HCT116 (cell line): ENCODE measurements at regions not wholly inside any gene's neighbourhood (a gene's known extent, or its start where the extent isn't known, plus 50 kb on each side); places are given as distances from the start of the nearest gene placed in this dataset.

Source experiments
- ATAC-seq: fragments of 200-7000 bp; cut with Tn5 transposase; 2 replicates; pipeline ENCODE4 v1.9.1; 2020; ENCODE audit warnings: mild to moderate bottlenecking, moderate library complexity
- BruUV-seq: library from RNA; stranded (reverse); fragments of 400-500 nt; replicated peaks from 2 replicates; lab custom pipeline; 2021; lab: Mats Ljungman, UMichigan
- CTCF ChIA-PET: fragments of 300-600 bp; sonication (Branson Sonifier 250); formaldehyde crosslinking; loops from one replicate; lab custom pipeline; 2021; ENCODE audit warnings: antibody characterized with exemption; lab: Charles Lee
- POLR2A ChIA-PET: fragments of 300-600, 350-600 bp; sonication (Branson Sonifier 250); formaldehyde crosslinking; loops from one replicate; lab custom pipeline; 2021; ENCODE audit warnings: antibody characterized with exemption; lab: Charles Lee
- RAD21 ChIA-PET, 2 experiments: fragments of 300-600 bp; sonication (Branson Sonifier 250); formaldehyde crosslinking; loops; one replicate each; lab custom pipeline; 2023; ENCODE audit warnings: low total read pairs in 2 of 2; ENCODE audit not compliant: uncharacterized antibody in 2 of 2, unreplicated experiment in 2 of 2, low non-redundant PET in 1 of 2; lab: Charles Lee
- DNase-seq: peaks from one replicate; pipeline ENCODE4 v3.0.0-alpha.2; 2010; ENCODE audit warnings: low read depth, low spot score
- H2AFZ ChIP-seq: fragments of 200-600 bp; shearing (Covaris generic), sonication (generic); 2 replicates; pipeline ENCODE4 v1.6.1; 2017; ENCODE audit warnings: low read depth, mixed run types, mixed read lengths, antibody characterized with exemption, low read length; ENCODE audit not compliant: poor library complexity, severe bottlenecking
- H3K27ac ChIP-seq: 2 replicates; pipeline ENCODE4 v1.5.1; 2012; ENCODE audit warnings: low read depth, low read length
- H3K27me3 ChIP-seq: fragments of 200-600 bp; sonication (generic); 2 replicates; pipeline ENCODE4 v1.6.1; 2016; ENCODE audit warnings: mixed run types, low read length, mixed read lengths; ENCODE audit not compliant: insufficient read depth
- H3K36me3 ChIP-seq, 2 experiments: fragments of 200-500 bp in 1 of 2; fragments of 200-600 bp in 1 of 2; sonication (Bioruptor generic) in 1 of 2; sonication (generic) in 1 of 2; 2 replicates each; pipeline versions ENCODE4 v1.5.1 to v1.6.1; 2014 to 2016; ENCODE audit warnings: low read length in 2 of 2, inconsistent platforms in 1 of 2, mixed read lengths in 1 of 2, mixed run types in 1 of 2; ENCODE audit not compliant: insufficient read depth in 2 of 2, control insufficient read depth in 1 of 2
- H3K4me1 ChIP-seq, 2 experiments: fragments of 200-600 bp in 1 of 2; sonication (generic) in 1 of 2; 2 replicates each; pipeline versions ENCODE4 v1.5.1 to v1.6.1; 2012 to 2017; ENCODE audit warnings: low read length in 2 of 2, inconsistent platforms in 1 of 2, mild to moderate bottlenecking in 1 of 2, mixed read lengths in 1 of 2, mixed run types in 1 of 2, moderate library complexity in 1 of 2; ENCODE audit not compliant: insufficient read depth in 2 of 2, control insufficient read depth in 1 of 2
- H3K4me2 ChIP-seq: fragments of 200-600 bp; sonication (generic); 2 replicates; pipeline ENCODE4 v1.6.1; 2017; ENCODE audit warnings: mixed run types, low read length, mixed read lengths
- H3K4me3 ChIP-seq, 2 experiments: fragments of 200-600 bp in 1 of 2; sonication (generic) in 1 of 2; replicated peaks in 1 of 2; 2 replicates each; pipeline ENCODE4 v1.5.1; 2011 to 2016; ENCODE audit warnings: low read length in 2 of 2, control low read depth in 1 of 2, low read depth in 1 of 2, mild to moderate bottlenecking in 1 of 2, mixed read lengths in 1 of 2, mixed run types in 1 of 2
- H3K79me2 ChIP-seq: fragments of 200-600 bp; sonication (generic); 2 replicates; pipeline ENCODE4 v1.6.1; 2017; ENCODE audit warnings: mild to moderate bottlenecking, mixed run types, low read length, moderate library complexity, mixed read lengths; ENCODE audit not compliant: insufficient read depth
- H3K9ac ChIP-seq: fragments of 200-600 bp; sonication (generic); 2 replicates; pipeline ENCODE4 v1.6.1; 2016; ENCODE audit warnings: low read length, mixed read lengths
- H3K9me2 ChIP-seq: fragments of 200-600 bp; sonication (generic), shearing (Covaris generic); 2 replicates; pipeline ENCODE4 v1.6.1; 2017; ENCODE audit warnings: mixed run types, mild to moderate bottlenecking, moderate library complexity; ENCODE audit not compliant: insufficient read depth
- H3K9me3 ChIP-seq, 2 experiments: fragments of 200-500 bp in 1 of 2; fragments of 200-600 bp in 1 of 2; sonication (Bioruptor generic) in 1 of 2; sonication (generic) in 1 of 2; 2 replicates each; pipeline ENCODE4 v1.6.1; 2014 to 2017; ENCODE audit warnings: low read length in 2 of 2, mixed read lengths in 2 of 2, inconsistent platforms in 1 of 2, low read depth in 1 of 2, mild to moderate bottlenecking in 1 of 2, mixed run types in 1 of 2, moderate library complexity in 1 of 2; ENCODE audit not compliant: control insufficient read depth in 1 of 2, insufficient read depth in 1 of 2
- H4K20me1 ChIP-seq: fragments of 200-600 bp; sonication (generic), shearing (Covaris generic); 2 replicates; pipeline ENCODE4 v1.6.1; 2017; ENCODE audit warnings: mixed run types, mild to moderate bottlenecking, moderate library complexity; ENCODE audit not compliant: insufficient read depth
- CEBPB ChIP-seq: IDR thresholded peaks from 2 replicates; pipeline ENCODE4 v1.6.1; 2012; ENCODE audit warnings: low read depth
- EGR1 ChIP-seq: IDR thresholded peaks from 2 replicates; pipeline ENCODE4 v1.6.1; 2012; ENCODE audit warnings: low read depth
- ELF1 ChIP-seq: IDR thresholded peaks from 2 replicates; pipeline ENCODE4 v1.6.1; 2012; ENCODE audit warnings: low read depth, borderline replicate concordance
- EZH2 ChIP-seq: fragments of 200-600 bp; sonication (generic); IDR thresholded peaks from 2 replicates; pipeline ENCODE4 v1.6.1; 2017; ENCODE audit warnings: antibody characterized with exemption, mixed run types
- EZH2phosphoT487 ChIP-seq: fragments of 200-600 bp; IDR thresholded peaks from 2 replicates; pipeline ENCODE4 v1.6.1; 2018; ENCODE audit warnings: antibody characterized with exemption, borderline replicate concordance
- JUND ChIP-seq: IDR thresholded peaks from 2 replicates; pipeline ENCODE4 v1.6.1; 2012
- POLR2A ChIP-seq: IDR thresholded peaks from 2 replicates; pipeline ENCODE4 v1.7.0; 2011; ENCODE audit warnings: borderline replicate concordance; ENCODE audit not compliant: insufficient read depth, insufficient read length; ENCODE audit errors: extremely low read depth
- POLR2AphosphoS5 ChIP-seq: IDR thresholded peaks from 2 replicates; pipeline ENCODE4 v1.6.1; 2011; ENCODE audit warnings: mild to moderate bottlenecking, low read depth, low read length, moderate library complexity
- SRF ChIP-seq: IDR thresholded peaks from 2 replicates; pipeline ENCODE4 v1.6.1; 2012; ENCODE audit warnings: low read depth
- YY1 ChIP-seq: IDR thresholded peaks from 2 replicates; pipeline ENCODE4 v1.6.1; 2011; ENCODE audit warnings: low read length, low read depth, moderate library complexity, mild to moderate bottlenecking; ENCODE audit not compliant: insufficient replicate concordance; ENCODE audit errors: extremely low read depth
- ZBTB33 ChIP-seq: IDR thresholded peaks from 2 replicates; pipeline ENCODE4 v1.6.1; 2011; ENCODE audit warnings: mild to moderate bottlenecking, low read length, moderate library complexity; ENCODE audit not compliant: insufficient replicate concordance; ENCODE audit errors: extremely low read depth
- ZFX ChIP-seq: fragments of 450-650 bp; IDR thresholded peaks from 2 replicates; pipeline ENCODE4 v1.6.1; 2017
- ZNF274 ChIP-seq: fragments of 200-500 bp; sonication (Bioruptor generic); IDR thresholded peaks from 2 replicates; pipeline ENCODE4 v1.6.1; 2014; ENCODE audit warnings: mild to moderate bottlenecking, low read depth, low read length, inconsistent platforms
- intact Hi-C: fragments of 100-400 bp; cut with micrococcal nuclease; formaldehyde crosslinking; loops from 2 replicates; pipeline ENCODE4 v1.10.0; 2022

DNA sequence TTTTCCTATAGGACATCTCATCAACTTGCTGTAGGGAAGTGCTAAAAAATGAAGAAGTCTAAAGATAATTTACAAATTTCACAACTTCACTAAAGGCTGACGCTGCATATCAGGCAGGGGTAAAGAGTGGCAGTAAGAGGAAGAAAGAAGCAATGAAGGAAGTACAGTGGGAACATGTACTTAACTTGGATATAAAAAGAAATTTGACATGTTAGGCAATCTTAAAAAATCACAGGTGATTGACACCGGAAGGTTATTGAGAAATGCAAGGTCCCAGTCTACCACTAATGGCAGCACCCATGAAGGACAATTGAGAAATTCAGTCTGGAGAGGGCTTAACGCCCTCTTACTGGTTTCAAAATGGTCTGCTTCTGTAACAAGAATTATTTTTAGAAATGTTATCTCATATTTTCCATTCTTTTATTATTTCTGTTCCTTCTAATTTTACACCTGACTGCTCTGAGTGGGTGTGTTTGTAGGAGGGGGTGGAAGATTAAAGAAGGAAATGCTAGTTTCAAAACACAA lies 358.1 kb downstream of the KCNJ2 start:
- intact Hi-C loops = no loop called here
- Histone ChIP-seq H3K27me3 (no peaks in the 10 kb centered on the region), H3K9me2 (no peaks in the 10 kb centered on the region), H3K9me3 (no peaks in the 10 kb centered on the region), H3K4me2 (no peak overlapping the region), H2AFZ (no peak overlapping the region), H3K27ac (no peak overlapping the region), H3K9ac (no peak overlapping the region), H3K4me3 (no peak overlapping the region), H4K20me1 (no peaks in the 10 kb centered on the region), H3K79me2 (no peaks in the 10 kb centered on the region), H3K4me1 (no peaks in the 10 kb centered on the region), H3K36me3 (no peaks in the 10 kb centered on the region)
- RAD21 ChIA-PET = no interaction called here
- POLR2A ChIA-PET = no interaction called here
- CTCF ChIA-PET = no interaction called here
- BruUV-seq = no TSS peak
- TF ChIP-seq YY1 = no peak
- TF ChIP-seq ZNF274 = no peak
- no peak for TF ChIP-seq EGR1
- TF ChIP-seq ZFX = no peak
- TF ChIP-seq EZH2 = no peak
- no peak for TF ChIP-seq ELF1
- TF ChIP-seq POLR2AphosphoS5 = no peak
- TF ChIP-seq POLR2A = no peak
- no peak for TF ChIP-seq CEBPB
- no peak for TF ChIP-seq SRF
- TF ChIP-seq ZBTB33 = no peak
- no peak for TF ChIP-seq EZH2phosphoT487
- TF ChIP-seq JUND = no peak
- DNase-seq (no peak), ATAC-seq (no peak)
